ENCODE measurements at regions not wholly inside any gene's neighbourhood (a gene's known extent, or its start where the extent isn't known, plus 50 kb on each side); places are given as distances from the start of the nearest gene placed in this dataset.

DNA sequence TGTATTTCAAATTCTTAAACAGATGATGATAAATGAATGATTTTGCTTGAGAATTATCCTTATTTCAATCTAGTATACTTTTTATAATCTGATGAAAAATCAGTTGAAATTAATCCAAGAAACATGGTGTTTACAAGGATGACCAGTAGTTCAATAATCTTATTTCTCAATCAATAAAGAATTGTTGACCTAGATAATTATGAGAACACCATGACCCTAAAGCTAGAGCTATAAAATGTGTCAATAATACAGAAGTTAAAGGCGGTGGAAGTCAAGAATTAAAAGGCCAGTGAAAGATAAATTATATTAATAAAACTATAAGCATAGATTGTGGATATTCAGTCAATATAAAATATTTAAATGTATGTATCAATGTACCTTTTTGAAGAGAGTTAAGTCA lies 667.4 kb upstream of the GCFC2 start:
- DNase-seq (ENCODE audit: low read depth), result no peak
- no peak overlapping the region for H3K4me3 ChIP-seq (ENCODE audit: low read depth, low read length)
- TF ChIP-seq, protein P1, sequence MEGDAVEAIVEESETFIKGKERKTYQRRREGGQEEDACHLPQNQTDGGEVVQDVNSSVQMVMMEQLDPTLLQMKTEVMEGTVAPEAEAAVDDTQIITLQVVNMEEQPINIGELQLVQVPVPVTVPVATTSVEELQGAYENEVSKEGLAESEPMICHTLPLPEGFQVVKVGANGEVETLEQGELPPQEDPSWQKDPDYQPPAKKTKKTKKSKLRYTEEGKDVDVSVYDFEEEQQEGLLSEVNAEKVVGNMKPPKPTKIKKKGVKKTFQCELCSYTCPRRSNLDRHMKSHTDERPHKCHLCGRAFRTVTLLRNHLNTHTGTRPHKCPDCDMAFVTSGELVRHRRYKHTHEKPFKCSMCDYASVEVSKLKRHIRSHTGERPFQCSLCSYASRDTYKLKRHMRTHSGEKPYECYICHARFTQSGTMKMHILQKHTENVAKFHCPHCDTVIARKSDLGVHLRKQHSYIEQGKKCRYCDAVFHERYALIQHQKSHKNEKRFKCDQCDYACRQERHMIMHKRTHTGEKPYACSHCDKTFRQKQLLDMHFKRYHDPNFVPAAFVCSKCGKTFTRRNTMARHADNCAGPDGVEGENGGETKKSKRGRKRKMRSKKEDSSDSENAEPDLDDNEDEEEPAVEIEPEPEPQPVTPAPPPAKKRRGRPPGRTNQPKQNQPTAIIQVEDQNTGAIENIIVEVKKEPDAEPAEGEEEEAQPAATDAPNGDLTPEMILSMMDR (IDR thresholded peaks at IDR 0.05; ENCODE audit: low read depth, low read length, missing control alignments), result no peak
- in situ Hi-C loops (cut with HindIII; ENCODE audit: low sequenced_read_pairs), result no loop called here

DNA sequence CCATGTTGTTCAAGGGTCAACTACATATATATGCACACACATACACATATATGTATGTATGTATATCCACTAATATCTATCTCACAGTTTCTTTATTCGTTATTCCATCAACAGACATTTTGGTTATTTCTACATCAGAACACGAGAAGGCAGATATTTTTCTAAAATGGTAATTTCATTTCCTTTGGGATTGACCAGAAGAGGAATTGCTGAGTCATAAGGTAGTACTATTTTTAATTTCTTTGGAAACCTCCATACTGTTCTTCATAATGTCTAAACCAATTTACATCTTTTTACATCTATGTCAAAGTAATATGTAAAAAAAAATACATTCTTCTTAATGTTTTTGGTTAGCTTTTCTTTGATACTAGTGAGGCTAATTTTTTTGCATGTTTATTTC lies 630.7 kb upstream of the GCFC2 start:
- H3K4me3 ChIP-seq (ENCODE audit: low read depth, low read length), result no peak overlapping the region
- in situ Hi-C loops (cut with HindIII; ENCODE audit: low sequenced_read_pairs), result no loop called here
- no peak for DNase-seq (ENCODE audit: low read depth)
- TF ChIP-seq, protein P1 (IDR thresholded peaks at IDR 0.05; ENCODE audit: low read depth, low read length, missing control alignments), result no peak

DNA sequence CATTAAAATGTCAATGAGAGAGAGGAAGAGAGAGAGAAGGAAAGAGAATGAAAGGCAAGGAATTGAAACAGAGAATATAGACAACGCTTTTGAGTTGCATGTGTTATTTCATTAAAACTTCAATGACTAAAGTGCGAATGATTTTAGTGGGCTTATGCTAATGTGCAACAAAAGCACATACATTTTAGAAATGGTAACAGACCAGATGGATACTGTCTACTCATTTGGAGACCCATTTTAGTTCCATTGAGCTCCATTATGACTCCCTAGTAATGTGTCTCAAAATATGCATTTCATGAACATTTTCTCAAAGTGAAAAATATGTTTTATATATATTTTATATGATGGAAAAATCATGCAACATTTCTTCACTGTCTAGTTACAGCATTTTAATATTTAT lies 622.2 kb upstream of the GCFC2 start:
- in situ Hi-C loops (cut with HindIII; ENCODE audit: low sequenced_read_pairs), result no loop called here
- H3K4me3 ChIP-seq (ENCODE audit: low read depth, low read length), result no peak overlapping the region
- TF ChIP-seq, protein P1 (IDR thresholded peaks at IDR 0.05; ENCODE audit: low read depth, low read length, missing control alignments), result no peak
- no peak for DNase-seq (ENCODE audit: low read depth)

DNA sequence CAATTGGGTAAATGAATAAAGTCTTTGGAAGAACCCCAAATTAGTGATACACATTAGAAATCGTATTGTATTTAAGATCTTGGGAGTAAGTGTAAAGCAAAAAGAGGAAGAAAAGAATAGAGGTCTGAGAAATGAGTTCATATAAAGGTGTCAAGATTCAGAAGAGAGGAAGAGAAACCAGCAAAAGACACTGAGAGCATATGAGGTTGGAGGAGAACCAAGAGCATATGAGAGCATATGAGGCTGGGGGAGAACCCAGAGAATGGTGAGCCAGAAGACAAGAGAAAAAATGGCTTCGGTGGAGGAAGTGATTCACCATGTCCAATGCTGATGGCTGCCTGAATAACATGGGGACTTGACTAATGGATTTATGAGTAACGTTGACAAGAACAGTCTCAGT lies 620.1 kb upstream of the GCFC2 start:
- in situ Hi-C loops (cut with HindIII; ENCODE audit: low sequenced_read_pairs), result no loop called here
- TF ChIP-seq, protein P1 (IDR thresholded peaks at IDR 0.05; ENCODE audit: low read depth, low read length, missing control alignments), result no peak
- no peak overlapping the region for H3K4me3 ChIP-seq (ENCODE audit: low read depth, low read length)
- DNase-seq (ENCODE audit: low read depth), result no peak

DNA sequence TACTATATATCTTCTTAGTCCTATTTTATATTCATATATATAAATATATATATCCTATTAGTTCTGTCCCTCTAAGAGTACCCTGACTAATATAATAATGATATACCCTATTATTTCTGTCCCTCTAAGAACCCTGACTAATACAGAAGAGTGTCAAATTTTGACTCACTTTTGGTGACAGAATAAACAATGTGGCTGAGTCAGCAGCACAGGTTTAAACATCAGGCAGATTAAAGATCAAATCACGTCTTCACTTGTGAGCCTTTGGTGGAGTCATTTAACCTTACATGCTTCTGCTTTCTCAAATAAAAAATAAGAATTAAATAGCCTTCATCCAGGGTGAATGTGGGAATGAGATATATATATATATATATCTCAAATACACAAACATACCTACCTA lies 615.9 kb upstream of the GCFC2 start:
- in situ Hi-C loops (cut with HindIII; ENCODE audit: low sequenced_read_pairs), result no loop called here
- TF ChIP-seq, protein P1 (IDR thresholded peaks at IDR 0.05; ENCODE audit: low read depth, low read length, missing control alignments), result no peak
- DNase-seq (ENCODE audit: low read depth), result no peak
- no peak overlapping the region for H3K4me3 ChIP-seq (ENCODE audit: low read depth, low read length)

DNA sequence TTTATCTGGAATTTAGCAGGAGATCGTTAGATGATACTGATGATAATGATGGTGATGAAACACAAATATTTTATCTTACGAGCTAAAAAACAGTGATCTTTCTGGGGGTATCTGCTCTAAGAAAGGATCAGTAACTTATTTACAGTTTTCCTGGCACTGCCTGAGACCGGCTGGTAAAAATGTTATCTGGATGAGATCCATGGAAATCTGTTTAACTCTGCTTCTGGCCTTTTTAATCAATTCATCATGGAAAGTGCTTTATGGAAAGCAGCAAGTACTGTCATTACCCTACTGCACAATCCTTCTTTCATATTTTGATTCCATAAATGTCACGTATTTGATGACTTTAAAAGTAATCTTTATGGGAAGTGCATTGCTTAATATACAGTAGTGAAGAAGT lies 612.7 kb upstream of the GCFC2 start:
- H3K4me3 ChIP-seq (ENCODE audit: low read depth, low read length), result no peak overlapping the region
- TF ChIP-seq, protein P1 (IDR thresholded peaks at IDR 0.05; ENCODE audit: low read depth, low read length, missing control alignments), result no peak
- in situ Hi-C loops (cut with HindIII; ENCODE audit: low sequenced_read_pairs), result no loop called here
- no peak for DNase-seq (ENCODE audit: low read depth)

DNA sequence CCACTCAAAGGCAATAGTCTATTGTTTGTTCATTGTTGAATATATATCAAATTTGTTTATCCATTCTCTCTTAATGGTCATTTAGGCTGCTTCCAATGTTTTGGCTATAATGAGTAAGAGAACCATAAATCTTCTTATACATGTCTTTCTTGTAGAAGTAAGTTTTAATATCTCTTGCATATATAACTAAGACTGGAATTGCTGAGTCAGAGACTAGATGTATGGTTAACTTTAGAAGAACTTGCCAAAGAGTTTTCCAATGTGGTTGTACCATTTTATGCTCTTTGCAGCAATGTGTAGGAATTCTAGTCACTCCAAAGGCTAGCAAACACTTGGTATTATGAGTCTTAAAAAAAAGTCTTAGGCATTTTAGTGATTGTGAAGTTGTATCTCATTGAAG lies 610.0 kb upstream of the GCFC2 start:
- TF ChIP-seq, protein P1 (IDR thresholded peaks at IDR 0.05; ENCODE audit: low read depth, low read length, missing control alignments), result no peak
- no peak overlapping the region for H3K4me3 ChIP-seq (ENCODE audit: low read depth, low read length)
- DNase-seq (ENCODE audit: low read depth), result no peak
- in situ Hi-C loops (cut with HindIII; ENCODE audit: low sequenced_read_pairs), result no loop called here

Data from astrocyte of the cerebellum (primary cell).